ENCODE measurements at regions not wholly inside any gene's neighbourhood (a gene's known extent, or its start where the extent isn't known, plus 50 kb on each side); places are given as distances from the start of the nearest gene placed in this dataset.

GRCh38 chr5:148927307-148927946 lies 101.0 kb downstream of the ADRB2 start:
- no peak for TF ChIP-seq CTCF (CRISPR knock-in tag; IDR thresholded peaks at IDR 0.05)
- TF ChIP-seq PCBP2 (optimal IDR thresholded peaks at IDR 0.05; ENCODE audit: low read depth, low read length, poor library complexity, severe bottlenecking), result no peak
- no peak for TF ChIP-seq EZH2 (conservative IDR thresholded peaks at IDR 0.05; ENCODE audit: low read depth, low read length)
- no peak for TF ChIP-seq ZSCAN29 (CRISPR knock-in tag; conservative IDR thresholded peaks at IDR 0.05)
- TF ChIP-seq FOXM1 (CRISPR knock-in tag; IDR thresholded peaks at IDR 0.05), result no peak
- no peak for TF ChIP-seq EP300 (IDR thresholded peaks at IDR 0.05; ENCODE audit: low read depth in 2 of 2, low read length in 2 of 2)
- no peak for TF ChIP-seq EP300 (CRISPR knock-in tag; IDR thresholded peaks at IDR 0.05; ENCODE audit: borderline replicate concordance)
- no peak for TF ChIP-seq DR1 (CRISPR knock-in tag; IDR thresholded peaks at IDR 0.05)
- TF ChIP-seq ESRRA (CRISPR knock-in tag; IDR thresholded peaks at IDR 0.05; ENCODE audit: low read depth), result no peak
- no peak for TF ChIP-seq ZNF343 (CRISPR knock-in tag; IDR thresholded peaks at IDR 0.05)
- no peak for TF ChIP-seq ATF2 (CRISPR knock-in tag; IDR thresholded peaks at IDR 0.05)
- TF ChIP-seq HNRNPH1 (optimal IDR thresholded peaks at IDR 0.05; ENCODE audit: low read depth, low read length), result no peak

Data from HepG2 (cell line).